ENCODE measurements at regions not wholly inside any gene's neighbourhood (a gene's known extent, or its start where the extent isn't known, plus 50 kb on each side); places are given as distances from the start of the nearest gene placed in this dataset.
"Not testable (repeated sequence)": the region's sequence is repeated elsewhere in the genome, so short reads cannot be mapped to it uniquely, and the experiment has no call there.

- not testable (repeated sequence) for DNase-seq
Measured at GRCh38 chr7:66458991-66459390, 169.7 kb upstream of the KCTD7 start.

- not testable (repeated sequence) for DNase-seq
Measured at GRCh38 chr7:66459783-66460413, 168.8 kb upstream of the KCTD7 start.

- DNase-seq, result no peak
Measured at GRCh38 chr7:66460921-66461361, 167.7 kb upstream of the KCTD7 start.

GRCh38 chr7:66461397-66461796 is 167.3 kb upstream of the KCTD7 start:
- DNase-seq, result not testable (repeated sequence)

- DNase-seq, result not testable (repeated sequence)
Measured at GRCh38 chr7:66462831-66463230, 165.8 kb upstream of the KCTD7 start.

- no peak for DNase-seq
Measured at GRCh38 chr7:66464059-66464458, 164.6 kb upstream of the KCTD7 start.

- DNase-seq, result no peak
Measured at GRCh38 chr7:66466081-66466600, 162.5 kb upstream of the KCTD7 start.

- DNase-seq, result no peak
Measured at GRCh38 chr7:66467887-66468286, 160.8 kb upstream of the KCTD7 start.

GRCh38 chr7:66473064-66473463 is 155.6 kb upstream of the KCTD7 start:
- not testable (repeated sequence) for DNase-seq

- no peak for DNase-seq
Measured at GRCh38 chr7:66474441-66474840, 154.2 kb upstream of the KCTD7 start.

- not testable (repeated sequence) for DNase-seq
Measured at GRCh38 chr7:66476056-66476455, 152.6 kb upstream of the KCTD7 start.

GRCh38 chr7:66477822-66478397 is 150.8 kb upstream of the KCTD7 start:
- DNase-seq, result not testable (repeated sequence)

- not testable (repeated sequence) for DNase-seq
Measured at GRCh38 chr7:66481229-66481628, 147.5 kb upstream of the KCTD7 start.

- DNase-seq, result not testable (repeated sequence)
Measured at GRCh38 chr7:66489065-66489464, 139.6 kb upstream of the KCTD7 start.

- peak; percentile 8 for DNase-seq
Measured at GRCh38 chr7:66489741-66490140, 138.9 kb upstream of the KCTD7 start.

GRCh38 chr7:66490979-66491378 is 137.7 kb upstream of the KCTD7 start:
- DNase-seq, result not testable (repeated sequence)

GRCh38 chr7:66492405-66492804 is 136.3 kb upstream of the KCTD7 start:
- not testable (repeated sequence) for DNase-seq

- peak; percentile 98 for DNase-seq
Measured at GRCh38 chr7:66493235-66494205, 135.2 kb upstream of the KCTD7 start.

GRCh38 chr7:66497346-66497745 is 131.3 kb upstream of the KCTD7 start:
- no peak for DNase-seq

- DNase-seq, result no peak
Measured at GRCh38 chr7:66500087-66500486, 128.6 kb upstream of the KCTD7 start.

GRCh38 chr7:66502230-66503035 is 126.2 kb upstream of the KCTD7 start:
- DNase-seq, result no peak

- no peak for DNase-seq
Measured at GRCh38 chr7:66503036-66503370, 125.7 kb upstream of the KCTD7 start.
